ENCODE measurements at regions not wholly inside any gene's neighbourhood (a gene's known extent, or its start where the extent isn't known, plus 50 kb on each side); places are given as distances from the start of the nearest gene placed in this dataset.

DNA sequence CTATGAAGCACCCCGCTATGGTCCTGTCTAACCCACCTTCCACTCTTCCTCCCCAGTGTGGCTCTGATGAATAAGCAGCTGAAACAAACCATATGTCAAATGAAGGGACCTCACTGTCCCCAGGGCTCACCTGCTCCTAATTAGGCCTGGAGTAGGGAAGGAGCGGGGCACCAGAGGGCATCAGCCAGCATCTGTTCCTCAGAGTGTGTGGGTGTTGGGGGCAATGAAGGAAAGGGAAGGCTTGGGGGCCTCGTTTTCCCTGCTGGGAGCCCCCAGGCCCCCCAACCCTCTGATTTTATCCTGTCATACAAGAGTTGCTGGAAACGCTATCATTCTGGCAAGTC lies 274.7 kb downstream of the HAUS1 start:
- TF ChIP-seq EZH2 (IDR thresholded peaks at IDR 0.05; ENCODE audit: low read length, unreplicated experiment), result no peak
- no peak for TF ChIP-seq EZH2phosphoT487 (IDR thresholded peaks at IDR 0.05; ENCODE audit: borderline replicate concordance, low read length)
- TF ChIP-seq, protein P1, sequence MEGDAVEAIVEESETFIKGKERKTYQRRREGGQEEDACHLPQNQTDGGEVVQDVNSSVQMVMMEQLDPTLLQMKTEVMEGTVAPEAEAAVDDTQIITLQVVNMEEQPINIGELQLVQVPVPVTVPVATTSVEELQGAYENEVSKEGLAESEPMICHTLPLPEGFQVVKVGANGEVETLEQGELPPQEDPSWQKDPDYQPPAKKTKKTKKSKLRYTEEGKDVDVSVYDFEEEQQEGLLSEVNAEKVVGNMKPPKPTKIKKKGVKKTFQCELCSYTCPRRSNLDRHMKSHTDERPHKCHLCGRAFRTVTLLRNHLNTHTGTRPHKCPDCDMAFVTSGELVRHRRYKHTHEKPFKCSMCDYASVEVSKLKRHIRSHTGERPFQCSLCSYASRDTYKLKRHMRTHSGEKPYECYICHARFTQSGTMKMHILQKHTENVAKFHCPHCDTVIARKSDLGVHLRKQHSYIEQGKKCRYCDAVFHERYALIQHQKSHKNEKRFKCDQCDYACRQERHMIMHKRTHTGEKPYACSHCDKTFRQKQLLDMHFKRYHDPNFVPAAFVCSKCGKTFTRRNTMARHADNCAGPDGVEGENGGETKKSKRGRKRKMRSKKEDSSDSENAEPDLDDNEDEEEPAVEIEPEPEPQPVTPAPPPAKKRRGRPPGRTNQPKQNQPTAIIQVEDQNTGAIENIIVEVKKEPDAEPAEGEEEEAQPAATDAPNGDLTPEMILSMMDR (conservative IDR thresholded peaks at IDR 0.05; ENCODE audit: low read depth, low read length), result no peak
